IPS-20b (cell line): ENCODE measurements at regions not wholly inside any gene's neighbourhood (a gene's known extent, or its start where the extent isn't known, plus 50 kb on each side); places are given as distances from the start of the nearest gene placed in this dataset.

Source experiments
- H3K27ac ChIP-seq: one replicate; pipeline ENCODE4 v1.5.1; 2013; ENCODE audit warnings: low read length
- H3K27me3 ChIP-seq: 2 replicates; pipeline ENCODE4 v1.6.1; 2013; ENCODE audit warnings: mild to moderate bottlenecking, low read length, inconsistent platforms; ENCODE audit not compliant: insufficient read depth
- H3K36me3 ChIP-seq: 2 replicates; pipeline ENCODE4 v1.6.1; 2013; ENCODE audit warnings: low read depth, mild to moderate bottlenecking, inconsistent platforms, low read length, moderate library complexity; ENCODE audit not compliant: insufficient read depth
- H3K4me1 ChIP-seq: 2 replicates; pipeline ENCODE4 v1.6.1; 2013; ENCODE audit warnings: mild to moderate bottlenecking, control low read depth, inconsistent platforms, low read length, moderate library complexity; ENCODE audit not compliant: insufficient read depth
- H3K4me3 ChIP-seq: 2 replicates; pipeline ENCODE4 v1.5.1; 2013; ENCODE audit warnings: mild to moderate bottlenecking, low read length, inconsistent platforms
- H3K9ac ChIP-seq: 2 replicates; pipeline ENCODE4 v1.6.1; 2013; ENCODE audit warnings: low read depth, mild to moderate bottlenecking, inconsistent platforms, low read length, moderate library complexity
- H3K9me3 ChIP-seq: 2 replicates; pipeline ENCODE4 v1.6.1; 2013; ENCODE audit warnings: mild to moderate bottlenecking, low read depth, low read length, inconsistent platforms; ENCODE audit not compliant: insufficient read depth

DNA sequence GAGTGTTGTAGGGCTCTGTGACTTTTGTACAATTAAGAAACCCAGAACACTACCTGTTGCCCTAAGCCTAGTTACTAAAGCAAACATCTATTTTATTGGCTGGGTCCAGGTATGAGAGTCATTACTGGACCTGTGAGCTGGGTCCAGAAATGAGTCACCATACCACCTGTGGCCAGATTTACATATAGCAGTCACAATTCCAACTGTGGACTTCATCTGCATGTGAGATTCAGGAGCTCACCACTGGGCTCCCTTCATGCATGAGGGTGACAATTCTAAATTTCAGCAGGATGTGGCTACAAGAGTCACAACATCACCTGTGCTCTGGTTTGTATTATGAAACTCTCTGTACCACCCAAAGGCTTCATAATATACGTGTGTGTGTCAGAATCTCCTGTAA lies 2038.0 kb downstream of the TP53TG3F start:
- Histone ChIP-seq H3K36me3 (no peaks in the 10 kb centered on the region), H3K9ac (no peak overlapping the region), H3K27me3 (no peaks in the 10 kb centered on the region), H3K27ac (no peak overlapping the region), H3K4me3 (no peak overlapping the region), H3K9me3 (peaks cover 98% of the 10 kb centered on the region), H3K4me1 (no peaks in the 10 kb centered on the region)

DNA sequence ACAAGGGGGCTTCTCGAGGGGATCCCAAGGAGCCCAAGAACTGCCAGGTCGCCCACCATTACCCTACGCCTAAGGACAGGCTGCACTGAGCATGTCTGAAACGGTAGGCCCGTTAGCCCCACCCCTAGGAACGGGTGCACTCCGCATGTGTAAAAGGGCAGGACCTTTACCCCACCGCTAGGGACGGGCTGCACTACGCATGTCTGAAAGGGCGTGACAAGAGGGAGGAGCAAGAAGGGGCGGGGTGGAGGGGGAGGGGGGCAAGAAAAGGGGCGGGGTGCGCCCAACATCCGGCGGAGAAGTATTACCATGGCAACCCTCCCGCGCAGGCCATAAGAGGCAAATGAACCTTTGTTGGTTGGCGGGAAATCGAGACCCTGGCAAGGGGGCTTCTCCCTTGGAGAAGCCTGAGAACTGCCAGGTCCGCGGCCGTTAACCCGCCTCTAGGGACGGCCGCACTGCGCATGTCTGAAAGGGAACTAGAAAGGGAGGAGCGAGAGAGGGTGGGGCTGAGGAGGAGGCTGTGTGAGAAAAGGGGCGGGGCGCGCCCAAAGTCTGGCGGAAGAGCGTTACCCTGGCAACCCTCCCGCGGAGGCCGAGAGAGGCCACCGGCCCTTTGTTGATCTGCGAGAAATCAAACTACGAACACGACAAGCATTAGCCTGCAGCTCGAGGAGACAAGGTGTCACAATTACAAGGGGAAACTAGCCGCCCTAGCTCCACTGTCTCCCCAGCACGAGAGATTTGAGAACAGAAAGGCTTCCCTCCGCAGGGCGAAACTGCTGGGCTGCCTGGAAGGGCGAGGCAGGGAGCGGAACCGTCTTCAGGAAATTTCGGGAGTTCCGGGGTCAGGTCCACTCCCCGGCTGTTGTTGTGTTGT lies 2046.8 kb downstream of the TP53TG3F start:
- Histone ChIP-seq H3K4me3 (no peak overlapping the region), H3K36me3 (no peaks in the 10 kb centered on the region), H3K27me3 (no peaks in the 10 kb centered on the region), H3K27ac (no peak overlapping the region), H3K4me1 (no peaks in the 10 kb centered on the region), H3K9ac (no peak overlapping the region), H3K9me3 (peaks cover 86% of the 10 kb centered on the region)

DNA sequence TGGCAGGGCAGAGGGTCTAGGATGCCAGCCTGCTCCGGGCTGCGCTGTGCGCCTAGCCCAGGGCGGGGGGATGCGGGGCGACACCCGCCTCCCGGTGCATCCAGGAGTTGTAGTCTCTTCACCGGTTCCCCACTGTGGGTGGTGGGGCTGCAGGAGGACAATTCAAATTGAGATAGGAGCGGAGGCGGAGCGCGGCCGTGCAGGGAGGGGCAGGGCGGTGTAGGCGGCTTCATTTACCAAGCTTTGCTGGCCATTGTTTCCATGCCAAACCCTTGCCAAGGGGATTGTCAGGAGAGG lies 2047.4 kb downstream of the TP53TG3F start:
- no peak overlapping the region for H3K27ac ChIP-seq
- no peaks in the 10 kb centered on the region for H3K4me1 ChIP-seq
- no peaks in the 10 kb centered on the region for H3K36me3 ChIP-seq
- H3K9ac ChIP-seq: no peak overlapping the region
- H3K4me3 ChIP-seq: no peak overlapping the region
- peaks cover 86% of the 10 kb centered on the region for H3K9me3 ChIP-seq
- no peaks in the 10 kb centered on the region for H3K27me3 ChIP-seq

DNA sequence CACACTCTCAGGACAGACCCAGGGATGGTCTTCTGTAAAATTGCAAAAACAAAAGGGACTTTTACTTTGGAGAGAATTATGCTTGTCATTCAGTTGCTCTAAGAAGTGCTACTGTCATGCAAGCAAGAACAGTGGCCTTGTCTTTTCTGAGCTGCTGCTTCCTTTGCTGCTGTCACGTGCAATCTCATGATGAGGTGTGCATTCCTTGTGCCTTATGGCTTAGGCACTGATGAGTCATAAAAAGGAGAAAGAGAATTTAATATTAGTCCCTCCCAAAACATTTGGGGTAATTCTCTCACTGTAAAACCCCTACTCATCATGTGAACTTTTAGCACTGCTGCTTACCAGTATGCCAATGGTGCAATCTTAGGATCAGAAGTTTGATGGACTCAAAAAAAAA lies 2051.3 kb downstream of the TP53TG3F start:
- H3K4me1 ChIP-seq: no peaks in the 10 kb centered on the region
- H3K4me3 ChIP-seq: no peak overlapping the region
- no peak overlapping the region for H3K9ac ChIP-seq
- H3K27me3 ChIP-seq: no peaks in the 10 kb centered on the region
- H3K27ac ChIP-seq: no peak overlapping the region
- no peaks in the 10 kb centered on the region for H3K36me3 ChIP-seq
- H3K9me3 ChIP-seq: peaks cover 82% of the 10 kb centered on the region

DNA sequence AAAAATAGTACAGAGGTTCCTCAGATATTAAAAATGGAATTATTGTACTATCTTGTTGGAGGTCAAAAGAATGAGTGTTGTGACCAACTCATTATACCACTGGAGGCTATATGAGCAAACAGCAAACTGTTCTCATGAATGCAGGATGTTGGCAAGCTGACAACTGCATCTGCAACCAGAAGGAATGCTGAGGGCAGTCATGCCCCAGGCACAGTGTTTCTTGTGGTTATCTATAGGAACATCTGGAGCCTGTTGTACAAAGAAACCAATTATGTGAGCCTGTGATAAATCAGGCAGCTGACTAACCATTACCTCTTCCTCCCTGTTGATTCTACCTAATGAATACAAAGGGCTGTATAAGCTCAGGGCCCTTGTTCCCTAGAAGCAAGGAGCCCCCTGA lies 2057.1 kb downstream of the TP53TG3F start:
- no peaks in the 10 kb centered on the region for H3K36me3 ChIP-seq
- H3K27me3 ChIP-seq: no peaks in the 10 kb centered on the region
- H3K4me1 ChIP-seq: no peaks in the 10 kb centered on the region
- H3K4me3 ChIP-seq: no peak overlapping the region
- H3K9me3 ChIP-seq: peaks cover 95% of the 10 kb centered on the region
- H3K9ac ChIP-seq: no peak overlapping the region
- no peak overlapping the region for H3K27ac ChIP-seq

DNA sequence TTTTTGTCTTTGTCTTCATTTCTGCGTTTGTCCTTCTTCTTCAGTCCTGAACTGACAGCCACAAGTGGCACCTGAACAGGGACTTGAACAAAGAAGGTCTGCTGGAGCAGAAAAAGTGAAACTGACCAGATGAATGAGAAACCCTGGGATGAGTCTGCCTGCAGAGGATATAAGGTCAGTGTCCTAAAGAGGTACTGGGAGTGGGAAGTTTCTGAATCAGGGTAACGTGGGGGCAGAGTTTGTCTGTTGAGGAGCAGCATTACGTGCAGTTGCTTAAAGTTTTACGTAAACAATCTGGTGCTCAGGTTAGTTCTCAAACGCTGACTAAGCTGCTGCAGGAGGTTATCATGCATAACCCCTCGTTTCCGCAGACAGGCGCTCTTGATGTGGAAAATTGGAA lies 2057.6 kb downstream of the TP53TG3F start:
- Histone ChIP-seq H3K27ac (no peak overlapping the region), H3K4me3 (no peak overlapping the region; the same call in 1 of the 2 replicates), H3K36me3 (no peaks in the 10 kb centered on the region), H3K9ac (no peak overlapping the region), H3K27me3 (no peaks in the 10 kb centered on the region), H3K4me1 (no peaks in the 10 kb centered on the region), H3K9me3 (peaks cover 95% of the 10 kb centered on the region)

DNA sequence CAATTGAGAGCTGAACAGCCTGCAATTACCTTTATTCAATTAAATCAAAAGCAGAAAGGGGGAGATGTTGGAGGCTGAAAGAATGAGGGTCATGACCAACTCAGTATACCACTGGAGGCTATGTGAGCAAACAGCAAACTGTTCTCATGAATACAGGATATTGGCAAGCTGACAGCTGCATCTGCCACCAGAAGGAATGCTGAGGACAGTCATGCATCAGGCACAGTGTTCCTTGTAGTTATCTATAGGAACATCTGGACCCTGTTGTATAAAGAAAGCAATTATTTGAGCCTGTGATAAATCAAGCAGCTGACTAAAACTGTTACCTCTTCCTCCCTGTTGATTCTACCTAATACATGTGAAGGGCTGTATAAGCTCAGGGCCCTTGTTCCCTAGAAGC lies 2064.6 kb downstream of the TP53TG3F start:
- H3K4me1 ChIP-seq: no peaks in the 10 kb centered on the region
- no peak overlapping the region for H3K27ac ChIP-seq
- peaks cover 91% of the 10 kb centered on the region for H3K9me3 ChIP-seq

DNA sequence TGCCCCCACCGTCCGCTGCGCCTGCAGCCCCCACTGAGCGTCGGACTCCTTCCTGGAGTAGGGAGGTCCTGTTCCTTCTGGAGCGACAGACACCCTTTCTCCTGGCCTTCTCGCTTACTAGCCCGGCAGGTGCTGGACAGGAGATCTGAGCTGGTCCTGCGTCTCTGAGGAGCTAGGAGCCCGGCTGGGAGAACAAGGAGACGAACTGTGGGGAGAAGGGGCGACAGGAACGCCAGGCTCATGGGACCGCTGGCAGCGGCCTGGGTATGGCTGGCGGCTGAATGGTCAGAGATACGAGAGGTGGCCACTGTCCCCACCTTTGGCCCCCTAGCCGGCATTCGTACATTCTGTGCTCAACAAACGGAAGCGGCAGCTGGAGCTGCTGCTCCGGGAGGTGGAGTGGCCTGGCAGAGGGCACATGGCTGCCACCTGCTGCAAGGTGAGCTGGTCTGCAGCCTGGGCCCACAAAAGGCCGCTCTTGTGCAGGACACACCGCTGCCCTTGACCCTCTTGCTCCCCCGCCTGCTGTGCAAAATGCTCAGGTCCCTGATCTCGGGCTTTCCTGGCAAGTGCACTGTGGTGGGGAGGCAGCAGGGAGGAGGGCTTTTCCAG lies 2066.7 kb downstream of the TP53TG3F start:
- Histone ChIP-seq H3K4me1 (no peaks in the 10 kb centered on the region), H3K9ac (no peak overlapping the region), H3K36me3 (no peaks in the 10 kb centered on the region), H3K27ac (no peak overlapping the region), H3K4me3 (no peak overlapping the region), H3K27me3 (no peaks in the 10 kb centered on the region), H3K9me3 (peaks cover 90% of the 10 kb centered on the region)

More for the DNA sequence above, 2064.6 kb downstream of the TP53TG3F start:
- Histone ChIP-seq H3K4me3 (no peak overlapping the region), H3K27me3 (no peaks in the 10 kb centered on the region), H3K36me3 (no peaks in the 10 kb centered on the region), H3K9ac (no peak overlapping the region)

DNA sequence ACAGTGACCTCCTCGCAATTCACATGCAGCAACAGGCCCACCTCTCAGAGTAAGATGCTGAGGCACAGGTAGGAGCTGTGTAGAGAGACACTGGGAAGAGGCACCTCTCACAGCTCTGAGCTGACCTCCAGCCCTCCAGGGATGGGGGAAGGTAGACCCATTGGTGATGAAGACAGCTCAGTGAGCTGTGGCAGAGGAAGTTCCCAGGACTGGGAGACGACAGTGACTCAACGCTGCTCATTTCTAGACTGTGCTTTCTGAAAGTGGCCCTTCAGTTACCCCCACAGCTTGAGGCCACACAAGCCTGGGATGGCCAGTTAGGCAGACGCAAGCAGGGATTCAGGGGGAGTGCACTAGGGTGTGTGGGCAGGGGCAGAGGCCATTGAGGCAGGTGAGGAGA lies 2073.2 kb downstream of the TP53TG3F start:
- H3K4me1 ChIP-seq: no peaks in the 10 kb centered on the region
- H3K27ac ChIP-seq: no peak overlapping the region
- H3K9ac ChIP-seq: no peak overlapping the region
- H3K9me3 ChIP-seq: peaks cover 65% of the 10 kb centered on the region
- no peaks in the 10 kb centered on the region for H3K36me3 ChIP-seq
- H3K27me3 ChIP-seq: no peaks in the 10 kb centered on the region
- no peak overlapping the region for H3K4me3 ChIP-seq

DNA sequence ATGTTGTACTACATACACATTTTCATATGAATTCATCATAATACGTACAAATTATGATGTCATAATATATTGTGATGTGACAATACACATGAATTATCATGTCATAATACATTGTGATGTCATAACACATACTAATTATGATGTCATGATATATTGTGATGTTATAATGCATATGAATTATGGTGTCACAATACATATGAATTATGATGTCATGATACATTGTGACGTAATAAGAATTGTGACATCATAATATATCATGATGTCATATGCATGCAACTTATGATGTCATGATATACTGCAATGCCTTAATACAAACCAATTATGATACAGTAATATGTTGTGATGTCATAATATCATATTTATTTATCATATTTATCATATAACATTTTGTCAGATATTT lies 2074.3 kb downstream of the TP53TG3F start:
- Histone ChIP-seq H3K27me3 (no peaks in the 10 kb centered on the region), H3K36me3 (no peaks in the 10 kb centered on the region), H3K4me1 (no peaks in the 10 kb centered on the region), H3K4me3 (no peak overlapping the region), H3K9me3 (peaks cover 56% of the 10 kb centered on the region), H3K9ac (no peak overlapping the region), H3K27ac (no peak overlapping the region)

DNA sequence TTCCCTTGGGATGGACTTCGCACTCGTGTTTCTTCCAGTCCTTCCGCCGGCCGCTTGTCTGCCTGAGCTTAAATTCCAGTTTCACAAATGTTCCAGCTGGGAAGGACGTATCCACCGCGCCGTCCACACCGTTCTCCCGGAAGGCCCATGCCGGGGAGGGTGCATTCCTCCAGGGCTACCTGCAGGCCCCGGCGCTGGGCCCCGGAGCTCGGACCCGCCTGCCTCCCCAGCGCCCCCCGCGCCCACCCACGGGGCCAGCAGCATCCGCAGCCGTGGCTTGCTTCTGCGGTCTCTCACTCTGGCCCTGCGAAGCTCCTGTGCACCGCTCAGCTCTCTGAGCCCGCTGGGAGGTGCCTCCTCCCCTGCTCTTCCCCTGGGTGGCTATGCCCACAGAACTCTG lies 2084.1 kb downstream of the TP53TG3F start:
- Histone ChIP-seq H3K27ac (no peak overlapping the region), H3K4me1 (no peaks in the 10 kb centered on the region), H3K9ac (no peak overlapping the region), H3K4me3 (no peak overlapping the region), H3K36me3 (no peaks in the 10 kb centered on the region), H3K9me3 (peaks cover 79% of the 10 kb centered on the region), H3K27me3 (no peaks in the 10 kb centered on the region)

DNA sequence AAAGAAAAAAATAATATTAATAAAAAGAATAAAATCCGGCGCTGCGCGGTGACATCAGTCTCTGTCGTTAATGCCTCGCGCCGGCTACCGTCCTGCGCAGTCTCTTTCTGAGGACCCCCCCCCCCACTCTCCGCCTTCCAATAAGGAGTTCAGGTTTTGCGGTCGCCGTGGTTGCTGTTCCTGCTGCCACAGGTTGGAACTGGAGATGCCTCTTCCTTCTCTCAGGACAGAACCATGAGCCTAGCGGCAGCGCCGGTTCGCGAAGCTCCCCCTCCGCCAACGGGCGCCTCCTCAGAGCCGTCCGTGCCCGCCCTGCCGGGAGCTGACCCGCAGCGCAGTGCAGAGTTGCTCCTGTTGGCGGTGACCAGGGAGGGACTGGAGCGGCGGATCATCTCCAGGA lies 2093.4 kb downstream of the TP53TG3F start:
- Histone ChIP-seq H3K9me3 (peaks cover 89% of the 10 kb centered on the region), H3K27ac (no peak overlapping the region), H3K36me3 (no peaks in the 10 kb centered on the region), H3K9ac (no peak overlapping the region), H3K27me3 (no peaks in the 10 kb centered on the region), H3K4me1 (no peaks in the 10 kb centered on the region), H3K4me3 (no peak overlapping the region)
